IPS DF 4.7 (cell line): ENCODE measurements at regions not wholly inside any gene's neighbourhood (a gene's known extent, or its start where the extent isn't known, plus 50 kb on each side); places are given as distances from the start of the nearest gene placed in this dataset.

Source experiments
- DNase-seq: peaks from one replicate; pipeline ENCODE4 v3.0.0-alpha.2; 2013; ENCODE audit warnings: low spot score; ENCODE audit errors: extremely low read depth

DNA sequence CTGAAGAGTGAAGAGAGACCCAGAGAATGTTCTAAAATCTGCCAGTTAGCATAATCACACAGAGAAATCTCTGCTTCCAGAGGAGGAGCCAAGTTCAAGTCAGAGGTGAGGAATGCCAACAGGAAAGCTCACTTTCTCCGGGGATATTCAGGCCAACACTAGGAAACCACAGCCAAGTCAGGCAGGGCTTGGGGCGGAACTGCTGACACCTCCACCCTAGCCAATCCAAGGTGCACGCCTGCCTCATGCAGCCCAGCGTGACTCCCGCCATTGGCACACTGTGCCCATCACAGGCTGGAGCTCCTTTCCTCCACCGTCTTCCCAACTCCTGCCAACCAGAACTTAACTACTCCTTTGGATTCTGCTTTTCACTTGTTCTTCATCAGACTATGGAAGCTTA is 374.3 kb upstream of the CCDC196 start:
- DNase-seq: no peak

DNA sequence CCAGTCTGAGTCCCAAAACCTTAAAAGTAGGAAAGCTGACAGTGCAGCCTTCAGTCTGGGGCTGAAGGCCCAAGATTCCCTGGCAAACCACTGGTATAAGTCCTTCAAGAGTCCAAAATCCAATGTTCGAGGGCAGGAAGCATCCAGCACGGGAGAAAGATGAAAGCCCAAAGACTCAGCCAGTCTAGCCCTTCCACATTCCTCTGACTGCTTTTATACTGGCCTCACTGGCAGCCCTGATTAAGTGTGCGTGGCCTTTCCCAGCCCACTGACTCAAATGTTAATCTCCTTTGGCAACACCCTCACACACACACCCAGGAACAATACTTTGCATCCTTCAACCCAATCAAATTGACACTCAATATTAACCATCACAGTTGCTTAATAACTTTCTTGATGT is 372.1 kb upstream of the CCDC196 start:
- no peak for DNase-seq

DNA sequence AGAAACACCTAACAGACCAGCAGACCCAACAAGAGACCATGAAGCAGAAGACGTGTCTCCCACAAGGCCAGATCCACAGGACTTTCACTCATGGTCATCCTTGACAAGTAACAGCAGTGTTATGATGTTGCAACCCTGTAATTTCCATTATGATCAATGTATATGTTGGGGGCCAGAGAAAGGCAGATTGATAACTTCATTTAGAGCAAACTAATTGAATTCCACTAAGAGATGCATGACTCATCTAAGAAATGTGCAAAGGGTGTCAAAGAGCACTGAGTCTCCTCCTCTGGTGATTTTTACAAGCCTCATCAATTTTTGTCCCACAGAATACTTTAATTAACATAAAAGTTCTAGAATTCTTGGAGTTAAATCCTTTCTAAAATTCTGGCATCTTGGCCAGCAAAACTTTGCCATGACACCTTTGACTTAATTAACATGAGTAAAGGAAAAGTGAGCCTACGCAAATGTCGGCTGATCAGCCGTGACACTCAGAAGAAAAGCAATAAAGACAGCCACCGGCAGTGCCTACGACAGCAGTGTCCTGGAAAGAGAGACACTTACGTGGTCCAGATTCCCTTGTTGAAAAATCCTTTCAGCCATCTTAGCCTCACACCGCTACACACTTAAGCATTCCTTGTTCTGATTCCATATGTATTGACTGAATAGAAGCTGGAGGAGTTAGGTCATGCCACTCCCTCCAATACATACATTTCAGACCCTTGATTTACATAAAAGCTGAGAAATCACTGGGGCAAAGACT is 370.2 kb upstream of the CCDC196 start:
- DNase-seq: no peak

DNA sequence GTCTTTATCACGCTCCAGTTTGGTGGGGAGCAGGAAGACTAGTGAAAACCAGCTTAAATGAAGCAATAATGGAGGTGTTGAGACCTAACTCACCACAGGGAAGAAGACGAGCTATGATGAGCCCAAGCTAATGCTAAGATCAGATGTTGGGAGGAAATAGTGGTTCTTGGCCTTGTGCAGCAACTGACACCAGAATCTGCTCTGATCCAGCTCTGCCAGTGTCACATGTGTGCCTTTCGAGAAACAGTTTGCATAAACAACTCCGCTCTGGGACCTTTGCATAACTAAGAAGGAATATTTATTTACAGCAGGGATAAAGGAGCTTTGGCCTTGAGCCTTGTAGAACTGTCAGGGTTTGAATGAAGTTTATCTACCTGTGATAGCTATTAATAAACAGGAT is 369.4 kb upstream of the CCDC196 start:
- no peak for DNase-seq

DNA sequence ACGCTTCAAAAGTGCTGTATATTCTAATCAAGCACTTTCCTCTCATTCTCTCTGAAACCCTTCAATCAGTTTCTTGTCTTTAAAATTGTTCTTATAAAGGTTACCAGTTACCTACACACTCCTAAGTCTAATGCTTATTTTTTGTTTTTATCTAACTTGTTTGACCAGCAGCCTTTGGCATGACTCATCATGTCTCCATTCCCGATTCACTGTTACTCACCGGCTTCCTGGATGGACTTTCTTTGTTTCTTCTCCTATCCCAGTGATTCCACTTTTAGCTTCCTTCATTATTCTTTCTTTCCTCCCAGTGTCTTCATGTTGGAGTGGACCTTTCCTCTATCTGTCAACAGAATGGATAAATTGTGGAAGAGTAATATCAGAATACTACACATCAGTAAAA is 368.6 kb upstream of the CCDC196 start:
- peak; percentile 11 for DNase-seq

DNA sequence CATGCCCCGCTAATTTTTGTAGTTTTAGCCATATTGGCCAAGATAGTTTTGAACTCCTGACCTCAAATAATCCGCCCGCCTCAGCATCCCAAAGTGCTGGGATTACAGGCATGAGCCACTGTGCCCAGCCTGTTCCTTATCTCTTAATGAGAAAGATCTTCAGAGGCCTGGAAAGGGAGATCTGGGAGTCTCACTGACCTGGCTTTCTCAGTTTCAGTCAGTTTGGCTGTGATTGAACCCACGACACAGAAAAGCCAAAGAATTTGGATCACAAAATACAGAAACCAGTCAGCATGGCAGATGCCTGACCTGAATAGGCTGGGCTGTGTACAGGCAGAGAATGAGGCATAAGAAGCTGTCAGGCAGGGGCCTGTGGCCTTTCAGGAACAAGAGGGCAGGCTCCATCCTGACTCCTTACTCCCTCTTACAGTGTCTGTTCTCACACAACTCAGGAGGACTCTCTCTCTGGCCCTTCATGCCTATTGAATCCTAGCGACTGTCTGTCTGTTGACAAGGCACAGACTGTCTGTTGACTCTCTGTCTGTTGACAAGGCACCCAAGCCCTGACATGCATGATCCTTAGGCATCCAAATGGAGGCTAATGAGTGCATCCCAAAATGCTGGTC is 366.5 kb upstream of the CCDC196 start:
- no peak for DNase-seq

DNA sequence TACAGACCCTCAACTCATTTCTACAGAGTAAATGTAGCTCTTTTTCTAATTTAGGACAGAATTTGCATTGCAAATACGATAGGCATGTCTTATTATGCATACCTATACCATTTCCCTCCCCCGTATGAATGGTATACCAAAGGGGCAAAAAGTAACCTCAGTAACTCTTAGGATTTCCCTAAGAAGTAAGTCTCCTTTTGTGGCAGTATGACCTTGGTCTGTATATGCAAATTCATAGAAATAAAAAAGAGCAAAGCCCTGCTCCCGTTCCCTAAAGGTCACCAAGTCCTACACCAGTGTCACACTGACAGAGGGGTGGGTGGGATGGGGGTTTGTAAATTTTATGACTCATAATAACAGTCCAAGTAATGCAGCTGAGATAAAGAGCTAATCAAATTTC is 365.8 kb upstream of the CCDC196 start:
- DNase-seq: no peak

DNA sequence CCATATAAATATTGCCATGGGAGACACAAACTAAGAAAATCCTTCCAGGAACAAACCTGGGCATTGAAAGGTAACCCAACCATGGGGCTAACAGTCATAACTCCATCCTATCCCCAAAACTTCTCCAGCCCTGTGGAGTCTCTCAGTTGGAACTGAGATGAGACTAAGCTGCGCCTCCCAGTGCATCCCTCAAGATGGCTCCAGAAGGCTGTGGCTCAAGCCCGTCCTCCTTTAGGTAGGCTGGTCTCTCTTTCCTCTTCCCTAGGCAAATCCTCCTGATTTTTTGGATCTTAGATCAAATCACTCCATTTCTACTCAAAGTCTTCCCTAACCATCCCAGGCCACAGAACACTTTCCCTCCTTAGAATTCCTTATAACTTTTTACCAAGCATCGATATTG is 364.3 kb upstream of the CCDC196 start:
- DNase-seq: no peak

DNA sequence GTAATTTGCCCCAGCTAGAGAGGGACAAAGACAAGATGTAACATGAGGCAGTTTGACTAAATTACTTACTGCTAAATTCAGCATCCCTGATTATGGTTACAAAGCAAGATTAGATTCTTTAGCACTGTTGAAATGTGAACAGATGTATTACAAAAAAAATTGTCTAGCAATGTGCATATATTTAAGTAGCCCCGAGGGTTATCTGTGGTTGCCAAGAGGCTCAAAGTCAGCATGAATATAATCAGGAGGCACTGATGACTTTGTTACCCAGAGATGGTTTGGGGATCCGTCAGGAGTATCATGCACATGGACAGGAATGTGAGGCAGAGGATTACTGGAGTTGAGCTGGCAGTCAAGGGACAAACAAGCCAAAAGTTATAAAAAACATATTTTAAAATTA is 356.9 kb upstream of the CCDC196 start:
- DNase-seq: no peak

DNA sequence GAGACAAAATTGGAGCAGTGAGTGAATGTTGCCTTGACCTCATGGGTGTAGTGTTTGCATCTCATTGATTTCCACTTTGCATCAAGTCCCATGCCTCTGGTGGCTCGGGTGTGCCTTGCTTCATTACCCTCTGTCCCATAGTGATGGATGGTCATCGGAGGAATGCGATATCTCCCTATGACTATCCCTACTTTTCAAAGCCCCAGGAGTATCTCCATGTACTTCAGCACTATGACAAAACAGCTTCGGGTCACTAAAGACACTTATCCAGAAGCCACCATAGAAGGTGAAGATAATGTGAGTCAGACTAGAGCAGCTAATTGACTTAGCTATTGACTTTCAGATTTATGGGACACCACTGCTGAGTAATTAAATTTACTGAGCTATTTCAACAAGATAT is 355.1 kb upstream of the CCDC196 start:
- DNase-seq: no peak

DNA sequence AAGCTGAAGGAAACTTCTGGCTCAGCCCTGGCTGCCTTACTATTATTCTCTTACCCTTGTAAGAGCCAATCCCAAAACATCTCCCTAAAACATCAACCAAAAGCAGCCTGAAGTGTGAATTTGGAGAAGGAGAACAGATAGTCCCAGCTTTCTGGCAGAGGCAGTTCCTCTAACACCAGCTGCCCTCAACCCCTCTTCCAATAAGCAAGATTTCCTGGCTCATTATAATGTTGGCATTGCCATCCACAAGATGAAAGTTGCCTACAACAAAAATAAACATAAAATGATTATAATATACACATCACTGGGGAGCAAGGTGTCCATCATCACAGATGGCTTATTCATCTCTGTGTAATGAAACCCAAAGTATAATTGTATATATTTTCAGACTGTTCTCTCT is 352.5 kb upstream of the CCDC196 start:
- DNase-seq: no peak

DNA sequence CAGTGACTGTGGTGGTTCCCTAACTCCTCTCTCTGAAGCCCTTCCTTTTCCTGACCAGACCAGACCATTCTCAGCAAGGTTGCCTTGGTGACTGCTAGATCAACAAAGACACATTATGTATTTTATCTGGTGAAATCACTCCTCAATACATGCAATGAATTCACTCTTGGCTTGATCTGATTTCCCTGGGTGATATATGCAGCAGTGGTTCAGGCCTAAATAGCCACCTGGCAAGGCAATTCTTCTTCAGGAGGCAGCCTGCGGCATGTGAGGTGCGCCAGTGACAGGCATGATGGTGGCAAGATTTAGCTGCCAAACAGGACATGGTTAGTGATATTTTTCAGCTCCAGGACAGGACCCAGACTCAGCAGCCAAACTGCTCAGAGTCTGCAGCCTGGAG is 350.3 kb upstream of the CCDC196 start:
- DNase-seq: no peak

DNA sequence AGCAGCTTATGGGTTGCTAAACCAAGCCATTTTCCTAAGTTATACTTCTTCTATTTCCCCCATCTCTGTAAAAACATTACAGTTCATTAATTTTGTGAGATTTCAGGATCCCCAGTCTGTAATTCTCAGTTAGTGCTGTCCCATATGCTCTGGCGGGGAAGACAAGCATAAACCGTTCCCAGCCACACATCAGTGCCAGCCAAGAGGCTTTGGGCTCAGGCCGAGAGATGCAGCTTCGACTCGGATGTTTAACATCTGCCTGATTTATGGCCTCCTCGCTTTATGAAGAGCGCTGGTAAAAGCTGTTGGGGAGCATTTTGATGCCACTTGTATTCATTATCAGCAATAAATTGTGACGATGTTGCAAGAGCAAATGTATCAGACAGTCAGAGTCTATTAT is 349.1 kb upstream of the CCDC196 start:
- no peak for DNase-seq

DNA sequence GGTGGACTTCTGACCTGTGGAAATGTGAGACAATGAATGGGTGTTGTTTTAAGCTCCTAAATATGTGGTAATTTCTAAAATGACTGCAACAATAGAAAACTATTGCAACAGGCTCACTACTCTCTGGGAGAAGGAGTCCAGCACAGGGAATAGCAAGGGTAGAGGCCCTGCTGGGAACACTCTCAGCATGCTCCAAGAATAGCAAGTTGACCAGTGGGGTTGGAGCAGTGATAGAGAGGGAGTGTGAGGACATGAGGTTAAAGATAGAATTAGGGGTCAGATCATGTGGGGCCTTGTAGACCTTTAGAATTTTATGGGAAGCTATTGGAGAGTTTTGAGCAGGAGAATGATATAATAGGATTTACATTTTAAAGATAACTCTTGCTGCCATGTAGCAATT is 346.7 kb upstream of the CCDC196 start:
- no peak for DNase-seq

DNA sequence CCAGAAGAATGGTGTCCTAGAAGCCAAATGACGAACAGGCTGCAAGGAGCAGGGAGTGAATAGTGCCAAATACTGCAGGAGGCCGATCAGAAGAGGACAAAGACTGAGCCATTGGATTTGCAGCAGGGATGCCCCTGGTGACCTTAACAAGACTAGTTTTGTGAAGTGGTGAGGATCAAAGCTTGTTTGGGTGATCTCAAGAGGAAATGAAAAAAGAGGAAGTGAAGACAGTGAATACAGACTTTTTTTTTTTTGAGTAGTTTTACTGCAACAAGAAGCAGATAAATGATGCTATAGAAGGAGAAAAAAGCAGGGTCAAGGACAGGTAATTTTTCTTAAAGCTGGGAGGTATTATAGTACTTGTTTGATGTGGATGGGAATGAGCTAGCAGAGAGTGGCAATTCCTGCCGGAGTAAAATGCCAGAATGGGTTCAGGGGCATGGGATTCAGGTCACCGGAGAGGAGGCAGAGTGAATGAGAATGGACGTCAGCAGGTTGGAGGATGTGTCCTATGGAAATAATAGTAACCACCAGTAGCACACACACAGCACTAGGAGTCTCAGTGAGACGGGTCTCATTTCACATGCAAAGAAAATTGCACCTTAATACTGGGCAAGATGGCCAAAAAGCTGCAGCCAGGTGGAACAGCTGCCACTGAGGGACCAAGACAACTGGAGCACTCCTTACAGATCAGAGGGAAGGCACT is 345.8 kb upstream of the CCDC196 start:
- no peak for DNase-seq

DNA sequence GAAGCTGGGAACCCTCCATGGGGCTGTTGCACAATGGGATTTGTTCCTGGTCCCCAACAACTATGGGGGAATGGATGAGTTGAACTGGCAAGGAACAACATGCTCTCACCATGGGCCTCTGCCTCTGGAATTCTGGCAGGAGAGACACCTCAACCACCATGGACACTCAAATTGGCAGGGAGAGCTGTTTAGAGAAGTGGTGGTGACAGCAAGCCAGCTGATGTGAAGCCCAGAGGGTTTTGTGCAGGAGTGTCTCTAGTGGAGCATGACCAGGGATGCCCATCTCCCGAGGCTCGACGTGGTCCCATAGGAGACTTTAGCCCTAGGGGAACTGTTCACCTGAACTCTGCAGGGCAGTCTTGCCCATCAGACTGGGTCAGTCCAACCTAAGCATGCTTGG is 345.2 kb upstream of the CCDC196 start:
- DNase-seq: no peak

DNA sequence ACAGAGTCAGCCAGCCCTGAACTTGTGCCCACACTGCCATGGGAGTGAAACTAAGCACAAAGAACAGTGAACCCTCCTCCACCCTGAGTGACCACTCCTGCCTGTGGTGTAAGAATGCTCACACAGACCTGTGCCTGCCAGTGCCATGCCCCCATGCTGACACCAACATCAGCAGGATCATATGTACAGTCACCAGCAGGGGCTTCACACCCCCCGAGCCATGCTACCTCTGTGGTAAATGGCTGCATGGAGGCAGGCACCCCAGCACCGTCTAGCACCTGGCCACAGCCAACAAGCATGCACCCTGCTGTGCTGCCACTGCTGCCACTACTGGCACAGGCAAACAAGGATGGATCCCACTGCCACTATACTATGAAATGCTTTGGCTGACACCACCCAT is 344.4 kb upstream of the CCDC196 start:
- no peak for DNase-seq

DNA sequence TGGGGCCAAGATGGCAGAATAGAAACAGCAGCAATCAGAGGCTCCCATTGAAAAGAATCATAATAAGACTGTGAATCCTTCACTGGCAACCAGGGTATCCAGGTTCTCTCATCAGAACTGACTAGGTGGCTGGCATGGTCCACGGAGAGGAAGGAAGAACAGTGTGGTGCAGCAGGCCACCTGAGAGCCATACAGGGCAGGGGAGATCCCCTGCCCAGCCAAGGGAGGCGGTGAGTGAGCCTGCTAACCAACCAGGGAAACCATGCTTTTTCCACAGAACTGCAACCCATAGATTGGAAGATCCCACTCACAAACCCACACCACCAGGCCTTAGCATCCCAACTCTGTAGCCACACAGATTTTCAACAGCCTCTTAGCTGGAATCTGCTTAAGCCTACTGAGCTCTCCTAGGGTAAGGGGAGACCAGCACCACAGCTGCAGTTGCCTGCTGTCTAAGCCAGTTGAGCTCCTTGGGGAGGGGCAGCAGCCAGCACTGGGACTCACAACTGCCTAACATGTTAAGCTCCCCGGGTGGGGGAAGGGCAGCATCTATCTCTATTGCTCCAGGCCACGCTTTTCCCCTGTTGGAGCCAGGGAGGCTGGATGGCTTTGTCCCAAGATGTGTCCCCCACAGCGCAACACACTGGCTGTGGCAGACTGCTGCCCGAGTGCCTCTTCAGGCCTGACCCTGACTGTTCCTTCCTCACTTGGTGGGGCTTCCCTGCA is 342.6 kb upstream of the CCDC196 start:
- no peak for DNase-seq

DNA sequence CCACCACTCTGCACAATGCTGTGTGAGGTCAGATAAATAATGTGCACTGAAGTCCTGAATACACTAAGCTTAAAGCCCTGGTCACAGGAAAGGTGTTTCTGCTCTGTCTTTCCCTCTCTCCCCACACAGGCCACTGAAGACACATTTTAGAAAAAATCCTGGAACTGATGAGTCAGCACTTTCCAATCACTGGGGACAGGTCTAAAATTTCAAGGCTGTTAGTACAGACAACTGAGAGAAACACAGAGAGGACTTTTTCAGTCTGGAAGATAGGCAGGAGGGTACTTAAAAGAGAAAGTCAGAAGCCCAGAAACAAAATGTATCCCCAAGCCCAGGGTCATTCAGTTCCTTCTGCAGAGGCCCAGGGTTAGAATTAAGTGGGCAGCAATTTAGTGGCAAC is 333.9 kb upstream of the CCDC196 start:
- no peak for DNase-seq

DNA sequence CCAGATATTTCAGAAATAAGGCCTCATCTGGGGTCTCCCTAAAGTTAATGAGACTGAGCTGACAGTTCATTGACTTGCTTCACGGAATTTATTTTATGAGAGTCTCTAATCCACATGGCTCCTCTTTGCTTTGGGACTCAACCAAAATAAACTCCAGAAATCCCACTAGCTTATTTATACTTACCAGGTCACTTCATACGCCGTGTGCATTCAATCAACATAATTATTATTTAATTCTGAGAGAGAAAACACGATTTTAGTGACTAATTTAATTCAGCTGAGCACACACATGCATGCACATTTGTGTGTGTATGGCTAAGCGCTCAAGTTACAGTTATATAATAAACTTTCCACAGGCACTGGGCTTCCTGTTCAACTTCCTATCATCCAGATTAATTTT is 333.4 kb upstream of the CCDC196 start:
- DNase-seq: no peak

DNA sequence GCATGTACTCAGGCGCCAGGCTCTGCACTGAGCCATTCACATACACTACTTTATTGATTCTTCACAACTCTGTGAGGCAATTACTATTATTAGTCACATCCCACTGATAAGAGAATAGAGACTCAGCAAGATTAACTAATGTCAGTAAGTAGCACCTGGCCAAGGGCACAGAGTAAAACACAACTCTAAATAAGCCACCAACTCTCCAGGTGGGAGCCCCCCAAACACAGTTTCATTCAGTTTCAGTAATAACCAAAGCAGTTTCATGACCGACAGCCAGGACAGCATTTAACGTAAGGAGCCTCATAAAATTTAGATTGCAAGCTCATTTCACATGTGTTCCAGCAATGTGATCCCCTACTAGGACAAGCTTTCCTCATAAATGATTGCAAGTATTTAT is 323.1 kb upstream of the CCDC196 start:
- no peak for DNase-seq

DNA sequence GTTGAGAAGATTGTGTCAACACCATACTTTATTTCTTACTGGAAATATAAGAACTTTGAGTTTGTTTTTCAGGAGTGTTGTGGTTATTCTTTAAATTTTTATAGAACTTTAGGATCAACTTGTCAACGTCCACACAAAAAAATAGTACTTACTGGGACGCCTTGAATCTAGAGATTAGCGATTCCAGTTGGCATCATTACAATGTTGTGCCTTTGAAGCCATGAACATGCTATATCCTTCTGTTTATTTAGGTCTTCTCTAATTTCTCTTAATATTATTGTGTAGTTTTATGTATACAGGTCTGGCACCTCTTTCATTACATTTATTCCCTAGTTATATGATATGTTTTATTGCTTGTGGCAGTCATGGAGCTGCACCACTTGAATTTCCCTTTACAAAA is 320.8 kb upstream of the CCDC196 start:
- DNase-seq: no peak
